ENCODE measurements at regions not wholly inside any gene's neighbourhood (a gene's known extent, or its start where the extent isn't known, plus 50 kb on each side); places are given as distances from the start of the nearest gene placed in this dataset.

GRCh38 chr2:196513796-196514526 lies 125.6 kb upstream of the CCDC150 start:
- TF ChIP-seq CTCF (IDR thresholded peaks at IDR 0.05) (no peak), EZH2 (IDR thresholded peaks at IDR 0.05; ENCODE audit: borderline replicate concordance, insufficient read depth, low read depth, low read length, poor library complexity, severe bottlenecking) (no peak)
